A549 (cell line): ENCODE measurements at regions not wholly inside any gene's neighbourhood (a gene's known extent, or its start where the extent isn't known, plus 50 kb on each side); places are given as distances from the start of the nearest gene placed in this dataset.

Experiments
- ATAC-seq, 2 experiments: fragments of 200-7000 bp in 1 of 2; fragments of >200 bp in 1 of 2; cut with Nextera tagmentation in 1 of 2; cut with Tn5 transposase in 1 of 2; 3 replicates each; pipeline versions ENCODE4 v1.8.0 to v1.9.1; 2018 to 2020; ENCODE audit warnings: mild to moderate bottlenecking in 1 of 2, moderate library complexity in 1 of 2
- CTCF ChIA-PET: fragments of 300-600 bp; sonication (Branson Sonifier 250); formaldehyde crosslinking; extraction: SDS; loops from one replicate; lab custom pipeline; 2021; ENCODE audit warnings: antibody characterized with exemption, inconsistent platforms; lab: Yijun Ruan, JAX
- POLR2A ChIA-PET: fragments of 350-600 bp; formaldehyde crosslinking; extraction: SDS; loops from one replicate; lab custom pipeline; 2021; ENCODE audit warnings: antibody characterized with exemption, inconsistent platforms; lab: Yijun Ruan, JAX
- DNase-seq, 2 experiments: peaks; one replicate each; pipeline versions ENCODE4 v3.0.0 to v3.0.0-alpha.2; 2011 to 2016; ENCODE audit warnings: low read depth in 1 of 2, low spot score in 1 of 2
- FAIRE-seq: peaks from 2 replicates; lab custom pipeline; 2011; peaks lifted over from hg19 to GRCh38; lab: Jason Lieb, UNC
- H3K27ac ChIP-seq, 2 experiments: fragments of >200 bp; sonication (Bioruptor Twin); formaldehyde crosslinking; 3 replicates each; pipeline ENCODE4 v1.5.1; 2016 to 2017
- H3K4me1 ChIP-seq: fragments of >200 bp; sonication (Bioruptor Twin); formaldehyde crosslinking; 3 replicates; pipeline ENCODE4 v1.6.1; 2016
- H3K4me2 ChIP-seq: fragments of >200 bp; sonication (Bioruptor Twin); formaldehyde crosslinking; 3 replicates; pipeline ENCODE4 v1.6.1; 2016
- H3K4me3 ChIP-seq: fragments of >200 bp; sonication (Bioruptor Twin); formaldehyde crosslinking; 3 replicates; pipeline ENCODE4 v1.5.1; 2016
- H3K9me3 ChIP-seq: fragments of >200 bp; sonication (Bioruptor Twin); formaldehyde crosslinking; 3 replicates; pipeline ENCODE4 v1.6.1; 2016
- CBX2 ChIP-seq: fragments of 200-600 bp; sonication (generic); IDR thresholded peaks from 2 replicates; pipeline ENCODE4 v1.6.1; 2016; ENCODE audit warnings: low read depth, mild to moderate bottlenecking, borderline replicate concordance
- CBX8 ChIP-seq: fragments of 200-600 bp; sonication (generic); IDR thresholded peaks from 2 replicates; pipeline ENCODE4 v1.6.1; 2016
- CEBPB ChIP-seq, 2 experiments: fragments of >200 bp in 1 of 2; sonication (Bioruptor Twin) in 1 of 2; formaldehyde crosslinking in 1 of 2; IDR thresholded peaks; 2 replicates each; pipeline ENCODE4 v1.6.1; 2012 to 2016
- CHD2 ChIP-seq: fragments of 150-350 bp; IDR thresholded peaks from 2 replicates; pipeline ENCODE4 v1.6.1; 2014; ENCODE audit warnings: low read length; ENCODE audit not compliant: partially characterized antibody
- CHD4 ChIP-seq: fragments of 200-600 bp; sonication (generic); IDR thresholded peaks from 2 replicates; pipeline ENCODE4 v1.6.1; 2016; ENCODE audit warnings: antibody characterized with exemption, mild to moderate bottlenecking, borderline replicate concordance
- EHMT2 ChIP-seq: fragments of 200-600 bp; sonication (generic); IDR thresholded peaks from 2 replicates; pipeline ENCODE4 v1.6.1; 2016; ENCODE audit warnings: antibody characterized with exemption, low read depth, mild to moderate bottlenecking, moderate library complexity
- EP300 ChIP-seq, 2 experiments: fragments of >200 bp; sonication (Bioruptor Twin); formaldehyde crosslinking; IDR thresholded peaks; 2 replicates in 1 of 2; 3 replicates in 1 of 2; pipeline ENCODE4 v1.6.1; 2016 to 2017
- FOSB ChIP-seq: fragments of 250-450 bp; sonication (Bioruptor Pico); IDR thresholded peaks from 2 replicates; pipeline ENCODE4 v1.5.0; 2020; ENCODE audit warnings: mild to moderate bottlenecking, moderate library complexity
- FOSL2 ChIP-seq, 2 experiments: fragments of 450-650 bp in 1 of 2; fragments of >200 bp in 1 of 2; sonication (Bioruptor Twin) in 1 of 2; formaldehyde crosslinking; IDR thresholded peaks; 2 replicates each; pipeline versions ENCODE4 v1.5.0 to v1.6.1; 2016 to 2020; ENCODE audit warnings: mild to moderate bottlenecking in 1 of 2, moderate library complexity in 1 of 2
- HDAC2 ChIP-seq: fragments of 200-600 bp; sonication (generic); IDR thresholded peaks from 2 replicates; pipeline ENCODE4 v1.6.1; 2016
- HEYL ChIP-seq: fragments of 250-450 bp; sonication (Bioruptor Pico); IDR thresholded peaks from 2 replicates; pipeline ENCODE4 v1.8.0; 2021; ENCODE audit warnings: mild to moderate bottlenecking, moderate library complexity
- HOXA7 ChIP-seq: fragments of 250-450 bp; sonication (Bioruptor Pico); IDR thresholded peaks from 2 replicates; pipeline ENCODE4 v1.5.0; 2020; ENCODE audit warnings: mild to moderate bottlenecking, moderate library complexity
- HOXB5 ChIP-seq: fragments of 250-450 bp; sonication (Bioruptor Pico); IDR thresholded peaks from 2 replicates; pipeline ENCODE4 v1.5.0; 2020; ENCODE audit warnings: mild to moderate bottlenecking, moderate library complexity
- PHF8 ChIP-seq: fragments of 200-600 bp; sonication (generic); IDR thresholded peaks from 2 replicates; pipeline ENCODE4 v1.6.1; 2016; ENCODE audit warnings: low read depth, mild to moderate bottlenecking, antibody characterized with exemption, moderate library complexity, borderline replicate concordance
- RAD21 ChIP-seq, 2 experiments: fragments of >200 bp in 1 of 2; sonication (Bioruptor Twin) in 1 of 2; formaldehyde crosslinking in 1 of 2; IDR thresholded peaks in 1 of 2; conservative IDR thresholded peaks in 1 of 2; 2 replicates in 1 of 2; 3 replicates in 1 of 2; pipeline ENCODE4 v1.6.1; 2012 to 2018; ENCODE audit warnings: inconsistent platforms in 1 of 2
- RFX5 ChIP-seq: fragments of 450-650 bp; IDR thresholded peaks from 2 replicates; pipeline ENCODE4 v1.7.1; 2014; ENCODE audit warnings: antibody characterized with exemption, mild to moderate bottlenecking, moderate library complexity
- SREBF2 ChIP-seq: fragments of 450-650 bp; IDR thresholded peaks from 2 replicates; pipeline ENCODE4 v1.6.1; 2014; ENCODE audit warnings: mild to moderate bottlenecking, moderate library complexity
- TFCP2L1 ChIP-seq: fragments of 250-450 bp; sonication (Bioruptor Pico); IDR thresholded peaks from 2 replicates; pipeline ENCODE4 v1.5.0; 2021; ENCODE audit warnings: mild to moderate bottlenecking
- ZFP36 ChIP-seq: fragments of 450-650 bp; IDR thresholded peaks from 2 replicates; pipeline ENCODE4 v1.6.1; 2014; ENCODE audit warnings: borderline replicate concordance; ENCODE audit not compliant: partially characterized antibody
- ZNF302 ChIP-seq: fragments of 250-450 bp; sonication (Bioruptor Pico); IDR thresholded peaks from 2 replicates; pipeline ENCODE4 v1.9.0; 2021; ENCODE audit warnings: inconsistent platforms, mild to moderate bottlenecking, moderate library complexity
- ZSCAN20 ChIP-seq: fragments of 250-450 bp; sonication (Bioruptor Pico); IDR thresholded peaks from 2 replicates; pipeline ENCODE4 v1.8.0; 2022; ENCODE audit warnings: mild to moderate bottlenecking, moderate library complexity
- WGBS: methylation state at CpG from one replicate; pipeline ENCODE4 v1.1.6; 2017; ENCODE audit errors: missing lambda C conversion rate; 5-methylcytosine and 5-hydroxymethylcytosine counted together
- TF ChIP-seq, protein P1 (sequence below): IDR thresholded peaks from 2 replicates; pipeline ENCODE4 v1.6.1; 2012; ENCODE audit warnings: low read depth, borderline replicate concordance
- TF ChIP-seq, protein P2 (sequence below): fragments of >200 bp; sonication (Bioruptor Twin); formaldehyde crosslinking; IDR thresholded peaks from 3 replicates; pipeline ENCODE4 v1.5.1; 2016
- TF ChIP-seq, protein P3 (sequence below): fragments of >200 bp; sonication (Bioruptor Twin); formaldehyde crosslinking; IDR thresholded peaks from 2 replicates; pipeline ENCODE4 v1.6.1; 2016
- TF ChIP-seq, protein P4 (sequence below): IDR thresholded peaks from 2 replicates; pipeline ENCODE4 v1.6.1; 2012

- FAIRE-seq (no peak), DNase-seq (no peak), ATAC-seq (no peak)
- TF ChIP-seq SREBF2 (no peak), HDAC2 (no peak), HOXA7 (CRISPR knock-in tag) (no peak), EP300 (IDR thresholded peaks at IDR 0.05) (no peak), CHD4 (no peak), FOSB (CRISPR knock-in tag) (no peak)
- TF ChIP-seq, protein P1, sequence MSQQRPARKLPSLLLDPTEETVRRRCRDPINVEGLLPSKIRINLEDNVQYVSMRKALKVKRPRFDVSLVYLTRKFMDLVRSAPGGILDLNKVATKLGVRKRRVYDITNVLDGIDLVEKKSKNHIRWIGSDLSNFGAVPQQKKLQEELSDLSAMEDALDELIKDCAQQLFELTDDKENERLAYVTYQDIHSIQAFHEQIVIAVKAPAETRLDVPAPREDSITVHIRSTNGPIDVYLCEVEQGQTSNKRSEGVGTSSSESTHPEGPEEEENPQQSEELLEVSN, result no peak
- Histone ChIP-seq H3K4me1 (no peaks in the 10 kb centered on the region), H3K4me2 (no peak overlapping the region), H3K4me3 (no peak overlapping the region), H3K9me3 (no peaks in the 10 kb centered on the region; the same call in 2 of the 3 replicates), H3K27ac (no peak overlapping the region)
- 32% methylated on average over 22 of the region's 22 CpGs for WGBS
- ChIA-PET POLR2A (no interaction called here), CTCF (interaction anchor here (0.7 kb wide), 1 partner anchor 309 kb away, joined by 3 read pairs; the partner anchor contains the start of gene MYCN)
These were observed 309.1 kb downstream of the MYCN start for GRCh38 chr2:16249246-16250055.

- Histone ChIP-seq H3K9me3 (no peaks in the 10 kb centered on the region; the same call in 2 of the 3 replicates), H3K4me3 (no peak overlapping the region), H3K4me1 (no peaks in the 10 kb centered on the region), H3K27ac (no peak overlapping the region), H3K4me2 (no peak overlapping the region)
- ChIA-PET CTCF (no interaction called here), POLR2A (no interaction called here)
- TF ChIP-seq RFX5, result no peak
- TF ChIP-seq ZFP36, result no peak
- TF ChIP-seq, protein P2, sequence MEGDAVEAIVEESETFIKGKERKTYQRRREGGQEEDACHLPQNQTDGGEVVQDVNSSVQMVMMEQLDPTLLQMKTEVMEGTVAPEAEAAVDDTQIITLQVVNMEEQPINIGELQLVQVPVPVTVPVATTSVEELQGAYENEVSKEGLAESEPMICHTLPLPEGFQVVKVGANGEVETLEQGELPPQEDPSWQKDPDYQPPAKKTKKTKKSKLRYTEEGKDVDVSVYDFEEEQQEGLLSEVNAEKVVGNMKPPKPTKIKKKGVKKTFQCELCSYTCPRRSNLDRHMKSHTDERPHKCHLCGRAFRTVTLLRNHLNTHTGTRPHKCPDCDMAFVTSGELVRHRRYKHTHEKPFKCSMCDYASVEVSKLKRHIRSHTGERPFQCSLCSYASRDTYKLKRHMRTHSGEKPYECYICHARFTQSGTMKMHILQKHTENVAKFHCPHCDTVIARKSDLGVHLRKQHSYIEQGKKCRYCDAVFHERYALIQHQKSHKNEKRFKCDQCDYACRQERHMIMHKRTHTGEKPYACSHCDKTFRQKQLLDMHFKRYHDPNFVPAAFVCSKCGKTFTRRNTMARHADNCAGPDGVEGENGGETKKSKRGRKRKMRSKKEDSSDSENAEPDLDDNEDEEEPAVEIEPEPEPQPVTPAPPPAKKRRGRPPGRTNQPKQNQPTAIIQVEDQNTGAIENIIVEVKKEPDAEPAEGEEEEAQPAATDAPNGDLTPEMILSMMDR, result no peak
- no peak for TF ChIP-seq HEYL (CRISPR knock-in tag)
- no peak for TF ChIP-seq CBX2
- 20% methylated on average over 5 of the region's 5 CpGs for WGBS
- ATAC-seq (no peak), FAIRE-seq (no peak), DNase-seq (no peak)
These were observed 308.3 kb downstream of the MYCN start for GRCh38 chr2:16248571-16249105.

DNA sequence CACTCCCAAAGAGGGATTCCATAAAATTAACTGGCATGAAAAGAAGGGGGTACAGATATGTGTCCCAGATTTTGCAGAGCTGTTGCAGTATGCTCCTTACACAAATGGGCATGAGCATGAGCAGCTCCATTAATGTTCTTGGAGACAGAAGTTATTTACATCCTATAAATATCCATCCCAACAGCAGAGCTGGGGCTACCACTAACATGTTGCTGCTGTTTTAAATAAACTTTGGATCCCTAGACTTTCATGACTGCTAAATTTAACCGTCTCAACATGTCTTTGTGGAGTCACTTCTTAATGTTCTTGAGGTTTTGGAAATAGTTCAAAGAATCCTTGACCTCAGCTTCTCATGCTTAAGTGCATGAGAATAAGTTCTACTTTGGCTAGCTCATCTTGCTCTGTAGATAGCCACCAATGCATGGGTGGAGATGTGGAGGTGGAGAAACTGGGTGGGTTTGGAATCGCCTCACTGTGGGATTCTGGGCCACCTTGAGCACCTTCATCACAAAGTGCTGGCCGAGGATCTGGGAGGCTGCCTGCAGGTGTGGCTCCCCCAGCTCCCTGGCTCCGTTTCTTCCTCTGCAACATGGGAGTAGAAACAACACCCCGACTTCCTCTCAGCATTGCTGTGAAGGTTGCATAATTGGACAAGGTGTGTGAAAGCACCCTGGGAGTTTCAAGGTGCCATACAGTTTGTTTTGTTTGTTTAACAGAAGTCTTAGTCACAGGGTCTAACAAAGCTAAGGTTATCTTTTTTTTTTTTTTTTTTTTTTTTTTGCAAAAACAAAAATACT is 307.2 kb downstream of the MYCN start:
- no peak overlapping the region for H3K4me3 ChIP-seq
- no peaks in the 10 kb centered on the region for H3K4me1 ChIP-seq
- no peak for DNase-seq
- WGBS, result 2% methylated on average over 5 of the region's 5 CpGs
- ChIA-PET CTCF (interaction anchor here (0.5 to 1.3 kb wide), 3 partner anchors 12 to 308 kb away, joined by 3 read pairs; no protein-coding TSS in a partner anchor), POLR2A (no interaction called here)
- H3K27ac ChIP-seq, result no peak overlapping the region
- FAIRE-seq, result no peak
- H3K4me2 ChIP-seq, result no peak overlapping the region
- H3K9me3 ChIP-seq, result no peaks in the 10 kb centered on the region; the same call in 2 of the 3 replicates
- no peak for ATAC-seq
- no peak for TF ChIP-seq TFCP2L1
- no peak for TF ChIP-seq CBX8
- no peak for TF ChIP-seq CHD2
- TF ChIP-seq ZNF302 (CRISPR knock-in tag), result no peak
- TF ChIP-seq, protein P2, result no peak
- TF ChIP-seq CEBPB (IDR thresholded peaks at IDR 0.05), result no peak
- TF ChIP-seq PHF8, result no peak
- TF ChIP-seq, protein P3, sequence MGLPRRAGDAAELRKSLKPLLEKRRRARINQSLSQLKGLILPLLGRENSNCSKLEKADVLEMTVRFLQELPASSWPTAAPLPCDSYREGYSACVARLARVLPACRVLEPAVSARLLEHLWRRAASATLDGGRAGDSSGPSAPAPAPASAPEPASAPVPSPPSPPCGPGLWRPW, result no peak
- no peak for TF ChIP-seq RAD21 (conservative IDR thresholded peaks at IDR 0.05 in 1 of 2, IDR thresholded peaks at IDR 0.05 in 1 of 2)
- no peak for TF ChIP-seq HOXB5 (CRISPR knock-in tag)
- TF ChIP-seq CBX2, result no peak
- TF ChIP-seq EHMT2, result no peak
- no peak for TF ChIP-seq FOSL2 (IDR thresholded peaks at IDR 0.05)
- no peak for TF ChIP-seq FOSL2 (CRISPR knock-in tag; IDR thresholded peaks at IDR 0.05)
- no peak for TF ChIP-seq ZSCAN20 (CRISPR knock-in tag)
- TF ChIP-seq, protein P1, result no peak
- TF ChIP-seq, protein P4, sequence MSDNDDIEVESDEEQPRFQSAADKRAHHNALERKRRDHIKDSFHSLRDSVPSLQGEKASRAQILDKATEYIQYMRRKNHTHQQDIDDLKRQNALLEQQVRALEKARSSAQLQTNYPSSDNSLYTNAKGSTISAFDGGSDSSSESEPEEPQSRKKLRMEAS, result no peak
